GM23338 (cell line): ENCODE measurements at regions not wholly inside any gene's neighbourhood (a gene's known extent, or its start where the extent isn't known, plus 50 kb on each side); places are given as distances from the start of the nearest gene placed in this dataset.

ENCODE experiments used
- CTCF ChIP-seq, 2 experiments: fragments of 200-600 bp in 1 of 2; sonication (generic) in 1 of 2; conservative IDR thresholded peaks; 2 replicates each; pipeline versions ENCODE4 v1.5.1 to v1.6.1; 2016 to 2017; ENCODE audit warnings: antibody characterized with exemption in 2 of 2, low read depth in 2 of 2, mild to moderate bottlenecking in 2 of 2, moderate library complexity in 1 of 2
- EZH2phosphoT487 ChIP-seq: fragments of 200-600 bp; sonication (generic); IDR thresholded peaks from one replicate; pipeline ENCODE4 v1.8.1; 2018; ENCODE audit warnings: antibody characterized with exemption; ENCODE audit not compliant: unreplicated experiment
- POLR2AphosphoS5 ChIP-seq: IDR thresholded peaks from 2 replicates; pipeline ENCODE4 v1.6.1; 2016; ENCODE audit warnings: antibody characterized with exemption, low read depth
- REST ChIP-seq: IDR thresholded peaks from one replicate; pipeline ENCODE4 v1.6.1; 2018; ENCODE audit warnings: antibody characterized with exemption; ENCODE audit not compliant: unreplicated experiment
- ZNF331 ChIP-seq: fragments of 250-450 bp; sonication (Bioruptor Pico); IDR thresholded peaks from 2 replicates; pipeline ENCODE4 v1.5.0; 2020; ENCODE audit warnings: low read depth, mild to moderate bottlenecking, moderate library complexity

- no peak for TF ChIP-seq REST
- no peak for TF ChIP-seq CTCF (conservative IDR thresholded peaks at IDR 0.05; ENCODE audit: low read depth in 2 of 2)
- TF ChIP-seq EZH2phosphoT487: no peak
- no peak for TF ChIP-seq POLR2AphosphoS5
- no peak for TF ChIP-seq ZNF331
Measured at GRCh38 chr11:42528471-42528870, 783.3 kb upstream of the API5 start.
